ENCODE measurements at regions not wholly inside any gene's neighbourhood (a gene's known extent, or its start where the extent isn't known, plus 50 kb on each side); places are given as distances from the start of the nearest gene placed in this dataset.

DNA sequence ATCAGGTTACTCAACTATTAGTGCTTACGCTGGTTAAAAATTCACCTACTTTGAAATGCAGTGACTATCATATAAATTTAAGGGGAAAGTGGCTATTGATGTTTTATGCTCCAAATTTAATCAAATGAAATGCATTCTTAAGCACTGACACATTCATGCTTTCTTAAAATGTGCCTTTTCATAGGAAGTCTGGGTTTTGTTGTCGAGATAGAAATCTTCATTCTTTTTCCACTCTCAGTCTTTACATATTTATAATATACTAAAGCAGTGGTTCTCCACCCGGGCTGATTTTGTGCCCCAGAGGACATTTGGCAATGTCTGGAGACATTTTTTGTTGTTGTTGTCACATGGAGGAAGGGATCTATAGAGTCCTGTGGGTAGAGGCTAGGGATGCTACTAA is 167.9 kb downstream of the PAX3 start:
- TF ChIP-seq, protein P1, sequence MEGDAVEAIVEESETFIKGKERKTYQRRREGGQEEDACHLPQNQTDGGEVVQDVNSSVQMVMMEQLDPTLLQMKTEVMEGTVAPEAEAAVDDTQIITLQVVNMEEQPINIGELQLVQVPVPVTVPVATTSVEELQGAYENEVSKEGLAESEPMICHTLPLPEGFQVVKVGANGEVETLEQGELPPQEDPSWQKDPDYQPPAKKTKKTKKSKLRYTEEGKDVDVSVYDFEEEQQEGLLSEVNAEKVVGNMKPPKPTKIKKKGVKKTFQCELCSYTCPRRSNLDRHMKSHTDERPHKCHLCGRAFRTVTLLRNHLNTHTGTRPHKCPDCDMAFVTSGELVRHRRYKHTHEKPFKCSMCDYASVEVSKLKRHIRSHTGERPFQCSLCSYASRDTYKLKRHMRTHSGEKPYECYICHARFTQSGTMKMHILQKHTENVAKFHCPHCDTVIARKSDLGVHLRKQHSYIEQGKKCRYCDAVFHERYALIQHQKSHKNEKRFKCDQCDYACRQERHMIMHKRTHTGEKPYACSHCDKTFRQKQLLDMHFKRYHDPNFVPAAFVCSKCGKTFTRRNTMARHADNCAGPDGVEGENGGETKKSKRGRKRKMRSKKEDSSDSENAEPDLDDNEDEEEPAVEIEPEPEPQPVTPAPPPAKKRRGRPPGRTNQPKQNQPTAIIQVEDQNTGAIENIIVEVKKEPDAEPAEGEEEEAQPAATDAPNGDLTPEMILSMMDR (IDR thresholded peaks at IDR 0.05), result no peak
- TF ChIP-seq POLR2A (IDR thresholded peaks at IDR 0.05), result no peak

Data from uterus (tissue), 2 donors.